Endodermal cell (in vitro differentiated cells): ENCODE measurements at regions not wholly inside any gene's neighbourhood (a gene's known extent, or its start where the extent isn't known, plus 50 kb on each side); places are given as distances from the start of the nearest gene placed in this dataset.

ENCODE experiments used
- DNase-seq: peaks from one replicate; pipeline ENCODE4 v3.0.0-alpha.2; 2017
- H3K27ac ChIP-seq: 2 replicates; pipeline ENCODE4 v1.5.1; 2013; ENCODE audit warnings: mild to moderate bottlenecking, low read depth, low read length, moderate library complexity
- H3K27me3 ChIP-seq: 2 replicates; pipeline ENCODE4 v1.6.1; 2013; ENCODE audit warnings: mild to moderate bottlenecking, low read length, moderate library complexity; ENCODE audit not compliant: insufficient read depth, control insufficient read depth, poor library complexity, severe bottlenecking
- H3K36me3 ChIP-seq: 2 replicates; pipeline ENCODE4 v1.7.0; 2013; ENCODE audit warnings: mild to moderate bottlenecking, low read length, moderate library complexity; ENCODE audit not compliant: control insufficient read depth, insufficient read depth
- H3K4me1 ChIP-seq: one replicate; pipeline ENCODE4 v1.7.0; 2013; ENCODE audit warnings: low read length; ENCODE audit not compliant: control insufficient read depth, insufficient read depth
- H3K4me3 ChIP-seq: 2 replicates; pipeline ENCODE4 v1.5.1; 2013; ENCODE audit warnings: mild to moderate bottlenecking, low read length, moderate library complexity
- H3K9ac ChIP-seq: 2 replicates; pipeline ENCODE4 v1.6.1; 2013; ENCODE audit warnings: mild to moderate bottlenecking, low read length, moderate library complexity; ENCODE audit not compliant: poor library complexity, severe bottlenecking; ENCODE audit errors: extremely low read depth
- H3K9me3 ChIP-seq: 2 replicates; pipeline ENCODE4 v1.6.1; 2013; ENCODE audit warnings: mild to moderate bottlenecking, low read length, moderate library complexity; ENCODE audit not compliant: control insufficient read depth
- H3K27ac Mint-ChIP-seq: 2 replicates; pipeline ENCODE4 v1.8.0; 2020; ENCODE audit warnings: mixed read lengths
- H3K27me3 Mint-ChIP-seq: 2 replicates; pipeline ENCODE4 v1.8.0; 2021; ENCODE audit warnings: mild to moderate bottlenecking, mixed read lengths; ENCODE audit not compliant: insufficient read depth
- H3K36me3 Mint-ChIP-seq: 2 replicates; pipeline ENCODE4 v1.8.0; 2020; ENCODE audit warnings: low read depth, mixed read lengths
- H3K4me1 Mint-ChIP-seq: 2 replicates; pipeline ENCODE4 v1.8.0; 2020; ENCODE audit warnings: mixed read lengths
- H3K4me3 Mint-ChIP-seq: 2 replicates; pipeline ENCODE4 v1.8.0; 2020; ENCODE audit warnings: mild to moderate bottlenecking, moderate library complexity, mixed read lengths
- H3K9me3 Mint-ChIP-seq: 2 replicates; pipeline ENCODE4 v1.8.0; 2020; ENCODE audit warnings: mild to moderate bottlenecking, mixed read lengths
- WGBS, 2 experiments: methylation state at CpG; one replicate each; pipeline versions ENCODE4 v1.1.5 to v1.1.7; 2013; ENCODE audit warnings: missing lambda C conversion rate in 2 of 2, mixed read lengths in 1 of 2; ENCODE audit not compliant: insufficient coverage in 1 of 2, insufficient read length in 1 of 2; 5-methylcytosine and 5-hydroxymethylcytosine counted together
- TF ChIP-seq, protein P1 (sequence below): fragments of 200-600 bp; sonication (generic); conservative IDR thresholded peaks from 2 replicates; pipeline ENCODE4 v1.5.0; 2021; ENCODE audit warnings: antibody characterized with exemption, mild to moderate bottlenecking

DNA sequence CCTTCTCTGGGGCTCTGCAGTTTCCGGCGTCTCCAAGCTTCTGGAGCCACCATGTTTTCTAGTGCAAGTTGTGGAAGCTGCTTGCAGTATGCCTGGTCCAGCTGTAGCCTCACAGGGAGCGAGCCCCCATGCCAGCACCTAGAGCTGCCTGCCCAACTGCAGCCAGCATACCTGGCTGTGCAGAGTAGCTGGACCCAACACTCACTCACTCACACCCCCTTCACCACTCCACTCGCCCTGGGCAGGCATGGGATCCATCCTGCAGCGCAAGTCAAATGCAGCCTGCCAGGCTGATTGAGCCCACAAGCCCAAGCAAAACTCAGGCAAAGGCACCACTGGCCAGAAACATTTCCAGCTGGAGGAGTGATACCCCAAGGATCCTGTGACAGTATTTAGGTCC, 797.3 kb downstream of the SLC16A7 start:
- no peaks in the 10 kb centered on the region for H3K4me1 ChIP-seq
- H3K4me1 Mint-ChIP-seq, result no peaks in the 10 kb centered on the region
- no peaks in the 10 kb centered on the region for H3K27me3 ChIP-seq
- no peak overlapping the region for H3K4me3 ChIP-seq
- 82 to 93% methylated on average over 3 to 5 of the region's 5 CpGs for WGBS, 2 experiments
- DNase-seq, result no peak
- no peak overlapping the region for H3K9ac ChIP-seq
- no peaks in the 10 kb centered on the region for H3K27me3 Mint-ChIP-seq
- H3K36me3 Mint-ChIP-seq, result no peaks in the 10 kb centered on the region
- H3K4me3 Mint-ChIP-seq, result no peak overlapping the region
- no peak overlapping the region for H3K27ac ChIP-seq
- TF ChIP-seq, protein P1, sequence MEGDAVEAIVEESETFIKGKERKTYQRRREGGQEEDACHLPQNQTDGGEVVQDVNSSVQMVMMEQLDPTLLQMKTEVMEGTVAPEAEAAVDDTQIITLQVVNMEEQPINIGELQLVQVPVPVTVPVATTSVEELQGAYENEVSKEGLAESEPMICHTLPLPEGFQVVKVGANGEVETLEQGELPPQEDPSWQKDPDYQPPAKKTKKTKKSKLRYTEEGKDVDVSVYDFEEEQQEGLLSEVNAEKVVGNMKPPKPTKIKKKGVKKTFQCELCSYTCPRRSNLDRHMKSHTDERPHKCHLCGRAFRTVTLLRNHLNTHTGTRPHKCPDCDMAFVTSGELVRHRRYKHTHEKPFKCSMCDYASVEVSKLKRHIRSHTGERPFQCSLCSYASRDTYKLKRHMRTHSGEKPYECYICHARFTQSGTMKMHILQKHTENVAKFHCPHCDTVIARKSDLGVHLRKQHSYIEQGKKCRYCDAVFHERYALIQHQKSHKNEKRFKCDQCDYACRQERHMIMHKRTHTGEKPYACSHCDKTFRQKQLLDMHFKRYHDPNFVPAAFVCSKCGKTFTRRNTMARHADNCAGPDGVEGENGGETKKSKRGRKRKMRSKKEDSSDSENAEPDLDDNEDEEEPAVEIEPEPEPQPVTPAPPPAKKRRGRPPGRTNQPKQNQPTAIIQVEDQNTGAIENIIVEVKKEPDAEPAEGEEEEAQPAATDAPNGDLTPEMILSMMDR, result no peak
- peaks cover 8% of the 10 kb centered on the region for H3K9me3 Mint-ChIP-seq
- H3K36me3 ChIP-seq, result no peaks in the 10 kb centered on the region
- no peak overlapping the region for H3K27ac Mint-ChIP-seq
- H3K9me3 ChIP-seq, result no peaks in the 10 kb centered on the region

DNA sequence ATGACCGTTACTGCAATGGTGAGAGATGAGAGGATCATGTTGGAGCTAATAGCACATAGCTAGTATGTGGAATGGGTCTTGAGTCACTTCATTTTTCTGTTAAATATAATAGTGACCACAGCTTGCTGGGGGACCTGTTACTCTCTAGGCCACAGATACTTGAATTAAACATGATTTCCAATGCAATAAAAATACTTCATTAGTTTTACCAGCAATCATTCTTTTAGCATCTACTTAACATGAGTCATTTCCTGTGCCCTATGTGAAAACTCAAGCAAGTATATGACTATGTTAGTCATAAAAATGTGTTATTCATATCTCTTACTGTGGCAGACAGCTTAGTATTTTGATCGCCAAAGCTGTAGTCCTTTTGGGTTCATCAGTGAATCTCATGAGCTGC, 798.8 kb downstream of the SLC16A7 start:
- Histone ChIP-seq H3K9me3 (peaks cover 7% of the 10 kb centered on the region), H3K9ac (no peak overlapping the region), H3K27ac (no peak overlapping the region), H3K4me3 (no peak overlapping the region), H3K36me3 (no peaks in the 10 kb centered on the region), H3K27me3 (no peaks in the 10 kb centered on the region), H3K4me1 (no peaks in the 10 kb centered on the region)
- no peak for DNase-seq
- TF ChIP-seq, protein P1, result no peak
- Mint-ChIP-seq H3K27ac (no peak overlapping the region), H3K9me3 (peaks cover 8% of the 10 kb centered on the region), H3K4me3 (no peak overlapping the region), H3K4me1 (no peaks in the 10 kb centered on the region), H3K36me3 (no peaks in the 10 kb centered on the region), H3K27me3 (no peaks in the 10 kb centered on the region)
- 87 to 94% methylated on average over 2 of the region's 2 CpGs for WGBS, 2 experiments

DNA sequence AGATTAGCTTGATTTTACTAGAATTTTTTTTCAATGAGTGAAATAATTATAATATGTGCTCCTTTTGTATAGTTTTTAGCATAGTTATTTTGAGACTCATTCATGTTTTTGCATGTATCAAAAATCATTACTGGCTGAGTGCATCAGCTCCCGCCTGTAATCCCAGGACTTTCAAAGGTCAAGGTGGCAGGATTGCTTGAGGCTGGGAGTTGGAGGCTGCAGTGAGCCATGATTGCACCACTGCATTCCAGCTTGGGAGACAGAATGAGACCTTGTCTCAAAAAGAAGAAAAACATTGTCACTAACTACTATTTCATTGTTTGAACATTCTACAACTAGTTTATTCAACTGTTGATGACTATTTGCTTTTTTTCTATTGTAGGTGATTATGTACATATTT, 802.7 kb downstream of the SLC16A7 start:
- no peak for DNase-seq
- no peaks in the 10 kb centered on the region for H3K36me3 Mint-ChIP-seq
- Histone ChIP-seq H3K9ac (no peak overlapping the region), H3K36me3 (no peaks in the 10 kb centered on the region), H3K27me3 (no peaks in the 10 kb centered on the region), H3K4me1 (no peaks in the 10 kb centered on the region), H3K9me3 (peaks cover 7% of the 10 kb centered on the region), H3K27ac (no peak overlapping the region), H3K4me3 (no peak overlapping the region)
- no peaks in the 10 kb centered on the region for H3K27me3 Mint-ChIP-seq
- WGBS, 2 experiments, result 78 to 89% methylated on average over 1 of the region's 1 CpG
- H3K4me1 Mint-ChIP-seq, result no peaks in the 10 kb centered on the region
- no peak overlapping the region for H3K4me3 Mint-ChIP-seq
- TF ChIP-seq, protein P1, result no peak
- H3K27ac Mint-ChIP-seq, result no peak overlapping the region
- no peaks in the 10 kb centered on the region for H3K9me3 Mint-ChIP-seq
